MCF 10A (cell line): ENCODE measurements at regions not wholly inside any gene's neighbourhood (a gene's known extent, or its start where the extent isn't known, plus 50 kb on each side); places are given as distances from the start of the nearest gene placed in this dataset.

Experiments used
- BruUV-seq: library from RNA; stranded (reverse); fragments of 400-500 nt; replicated peaks from 2 replicates; lab custom pipeline; 2021; lab: Mats Ljungman, UMichigan
- CTCF ChIA-PET: fragments of 300-600 bp; sonication (Branson Sonifier 250); formaldehyde crosslinking; extraction: SDS; loops from one replicate; lab custom pipeline; 2021; ENCODE audit warnings: antibody characterized with exemption, inconsistent platforms; lab: Yijun Ruan, JAX
- POLR2A ChIA-PET: fragments of 300-600, 350-650 bp; sonication (Branson Sonifier 250); formaldehyde crosslinking; extraction: SDS; loops from one replicate; lab custom pipeline; 2020; ENCODE audit warnings: antibody characterized with exemption, inconsistent platforms; lab: Yijun Ruan, JAX
- DNase-seq: peaks from one replicate; pipeline ENCODE4 v3.0.0-alpha.2; 2018; ENCODE audit not compliant: unreplicated experiment
- H3K27ac Mint-ChIP-seq: one replicate; pipeline ENCODE4 v1.8.0; 2022; ENCODE audit warnings: mild to moderate bottlenecking, low read depth, mixed read lengths; ENCODE audit not compliant: unreplicated experiment
- H3K27me3 Mint-ChIP-seq: one replicate; pipeline ENCODE4 v1.8.0; 2022; ENCODE audit warnings: mixed read lengths; ENCODE audit not compliant: insufficient read depth, unreplicated experiment
- H3K36me3 Mint-ChIP-seq: one replicate; pipeline ENCODE4 v1.8.0; 2022; ENCODE audit warnings: mild to moderate bottlenecking, moderate library complexity, mixed read lengths; ENCODE audit not compliant: insufficient read depth, unreplicated experiment
- H3K4me1 Mint-ChIP-seq: one replicate; pipeline ENCODE4 v1.8.0; 2022; ENCODE audit warnings: mixed read lengths; ENCODE audit not compliant: insufficient read depth, unreplicated experiment
- H3K4me3 Mint-ChIP-seq: one replicate; pipeline ENCODE4 v1.8.0; 2022; ENCODE audit warnings: mild to moderate bottlenecking, moderate library complexity, mixed read lengths; ENCODE audit not compliant: unreplicated experiment
- H3K9me3 Mint-ChIP-seq: one replicate; pipeline ENCODE4 v1.8.0; 2022; ENCODE audit warnings: mixed read lengths; ENCODE audit not compliant: unreplicated experiment
- intact Hi-C: fragments of 100-400 bp; cut with micrococcal nuclease; formaldehyde crosslinking; loops from 2 replicates; pipeline ENCODE4 v1.14.1; 2022
- TF ChIP-seq, protein P1 (sequence below): fragments of 200-600 bp; IDR thresholded peaks from one replicate; pipeline ENCODE4 v1.8.0; 2022; ENCODE audit warnings: antibody characterized with exemption, mild to moderate bottlenecking; ENCODE audit not compliant: unreplicated experiment

DNA sequence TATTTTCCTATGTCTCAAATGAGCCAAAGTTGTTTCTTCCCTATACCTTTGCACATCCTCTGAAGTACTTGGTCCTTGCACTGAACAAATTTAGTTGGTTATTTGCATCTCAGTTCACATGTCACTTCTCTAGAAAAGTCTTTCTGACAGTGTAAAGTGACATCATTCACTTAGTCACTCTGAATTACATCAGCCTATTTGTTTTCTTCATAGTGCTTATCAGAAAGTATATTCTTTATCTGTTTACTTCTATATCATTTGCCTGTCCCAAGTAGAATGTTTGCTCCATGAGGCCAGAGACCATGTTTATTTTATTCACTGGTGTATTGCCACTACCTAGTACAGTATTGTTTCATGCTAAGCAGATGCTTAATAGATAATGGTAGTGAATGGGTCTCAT lies 173.7 kb downstream of the HNMT start:
- intact Hi-C loops: no loop called here
- TF ChIP-seq, protein P1, sequence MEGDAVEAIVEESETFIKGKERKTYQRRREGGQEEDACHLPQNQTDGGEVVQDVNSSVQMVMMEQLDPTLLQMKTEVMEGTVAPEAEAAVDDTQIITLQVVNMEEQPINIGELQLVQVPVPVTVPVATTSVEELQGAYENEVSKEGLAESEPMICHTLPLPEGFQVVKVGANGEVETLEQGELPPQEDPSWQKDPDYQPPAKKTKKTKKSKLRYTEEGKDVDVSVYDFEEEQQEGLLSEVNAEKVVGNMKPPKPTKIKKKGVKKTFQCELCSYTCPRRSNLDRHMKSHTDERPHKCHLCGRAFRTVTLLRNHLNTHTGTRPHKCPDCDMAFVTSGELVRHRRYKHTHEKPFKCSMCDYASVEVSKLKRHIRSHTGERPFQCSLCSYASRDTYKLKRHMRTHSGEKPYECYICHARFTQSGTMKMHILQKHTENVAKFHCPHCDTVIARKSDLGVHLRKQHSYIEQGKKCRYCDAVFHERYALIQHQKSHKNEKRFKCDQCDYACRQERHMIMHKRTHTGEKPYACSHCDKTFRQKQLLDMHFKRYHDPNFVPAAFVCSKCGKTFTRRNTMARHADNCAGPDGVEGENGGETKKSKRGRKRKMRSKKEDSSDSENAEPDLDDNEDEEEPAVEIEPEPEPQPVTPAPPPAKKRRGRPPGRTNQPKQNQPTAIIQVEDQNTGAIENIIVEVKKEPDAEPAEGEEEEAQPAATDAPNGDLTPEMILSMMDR: no peak
- no peak for DNase-seq
- H3K27me3 Mint-ChIP-seq: no peaks in the 10 kb centered on the region
- H3K36me3 Mint-ChIP-seq: no peaks in the 10 kb centered on the region
- BruUV-seq: no TSS peak
- no peak overlapping the region for H3K27ac Mint-ChIP-seq
- POLR2A ChIA-PET: no interaction called here
- H3K9me3 Mint-ChIP-seq: no peaks in the 10 kb centered on the region
- H3K4me3 Mint-ChIP-seq: no peak overlapping the region
- CTCF ChIA-PET: interaction anchor here (0.6 kb wide), 2 partner anchors 191 to 658 kb away, joined by 3 read pairs; no protein-coding TSS in a partner anchor
- H3K4me1 Mint-ChIP-seq: no peaks in the 10 kb centered on the region

DNA sequence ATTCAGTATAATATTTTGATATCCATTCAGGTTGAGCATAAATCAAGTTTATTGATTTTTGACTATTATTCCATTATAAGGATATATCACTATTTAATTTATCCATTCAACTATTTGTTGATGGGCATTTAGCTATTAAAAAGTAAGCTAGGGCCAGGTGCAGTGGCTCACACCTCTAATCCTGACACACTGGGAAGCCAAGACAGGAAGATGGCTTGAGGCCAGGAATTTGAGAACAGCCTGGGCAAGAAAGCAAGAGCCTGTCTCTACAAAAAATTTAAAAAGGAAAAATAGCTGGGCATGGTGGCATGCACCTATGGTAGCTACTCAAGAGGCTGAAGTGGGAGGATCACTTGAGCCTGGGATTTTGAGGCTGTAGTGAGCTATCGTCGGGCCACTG lies 183.5 kb downstream of the HNMT start:
- no TSS peak for BruUV-seq
- intact Hi-C loops: no loop called here
- H3K4me1 Mint-ChIP-seq: no peaks in the 10 kb centered on the region
- H3K4me3 Mint-ChIP-seq: no peak overlapping the region
- peaks cover 6% of the 10 kb centered on the region for H3K36me3 Mint-ChIP-seq
- H3K27ac Mint-ChIP-seq: no peak overlapping the region
- TF ChIP-seq, protein P1: no peak
- peak; percentile 16 for DNase-seq
- H3K9me3 Mint-ChIP-seq: no peaks in the 10 kb centered on the region
- no peaks in the 10 kb centered on the region for H3K27me3 Mint-ChIP-seq
- ChIA-PET POLR2A (no interaction called here), CTCF (interaction anchor here (0.6 to 0.7 kb wide), 2 partner anchors 386 to 682 kb away, joined by 3 to 4 read pairs; no protein-coding TSS in a partner anchor)

DNA sequence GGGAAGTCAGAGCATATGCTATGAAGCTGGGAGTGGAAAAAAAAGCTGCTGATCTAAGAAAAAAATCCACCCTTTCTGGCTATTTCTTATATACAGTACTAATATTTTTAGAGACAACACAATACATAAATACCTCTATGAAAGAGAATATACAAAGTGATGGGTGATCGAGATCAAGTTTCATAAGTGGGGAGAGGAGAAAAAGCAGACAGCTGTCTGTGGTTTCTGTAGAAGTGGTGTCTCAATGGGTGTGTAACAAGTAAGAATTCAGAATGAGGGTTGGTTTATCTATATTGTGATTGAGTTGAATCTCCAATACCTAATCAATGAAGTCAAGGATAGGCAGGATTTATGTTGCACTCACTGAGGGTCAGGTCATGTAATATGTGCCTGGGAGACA lies 191.0 kb downstream of the HNMT start:
- no peak overlapping the region for H3K27ac Mint-ChIP-seq
- no peaks in the 10 kb centered on the region for H3K27me3 Mint-ChIP-seq
- ChIA-PET CTCF (interaction anchor here (0.7 kb wide), 1 partner anchor 837 kb away, joined by 3 read pairs; no protein-coding TSS in a partner anchor), POLR2A (no interaction called here)
- TF ChIP-seq, protein P1: no peak
- H3K4me1 Mint-ChIP-seq: no peaks in the 10 kb centered on the region
- no peaks in the 10 kb centered on the region for H3K36me3 Mint-ChIP-seq
- BruUV-seq: no TSS peak
- no peak overlapping the region for H3K4me3 Mint-ChIP-seq
- intact Hi-C loops: no loop called here
- no peaks in the 10 kb centered on the region for H3K9me3 Mint-ChIP-seq
- DNase-seq: no peak

DNA sequence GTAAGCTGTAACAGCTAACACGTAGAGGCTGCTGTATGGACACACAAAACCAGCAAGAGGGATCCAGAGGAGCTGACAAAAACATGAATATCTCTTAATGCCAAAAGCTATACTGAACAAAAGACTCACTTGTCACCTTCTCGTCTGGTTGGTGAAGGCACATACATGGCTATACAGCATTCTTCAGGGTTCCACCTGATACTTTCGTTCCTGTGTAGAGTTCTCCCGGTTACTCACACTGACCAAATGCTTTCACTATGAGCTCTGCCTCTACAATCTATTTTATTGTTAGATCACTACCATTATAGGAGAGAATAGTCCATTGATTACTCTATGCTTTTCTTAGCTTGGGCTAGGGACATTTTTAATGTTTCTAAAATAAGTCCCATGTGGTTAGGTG lies 193.1 kb downstream of the HNMT start:
- intact Hi-C loops: no loop called here
- Mint-ChIP-seq H3K36me3 (no peaks in the 10 kb centered on the region), H3K4me3 (no peak overlapping the region), H3K27me3 (no peaks in the 10 kb centered on the region), H3K27ac (no peak overlapping the region), H3K9me3 (no peaks in the 10 kb centered on the region), H3K4me1 (no peaks in the 10 kb centered on the region)
- DNase-seq: no peak
- ChIA-PET POLR2A (interaction anchor here (0.6 kb wide), 1 partner anchor 41 kb away, joined by 3 read pairs; no protein-coding TSS in a partner anchor), CTCF (interaction anchor here (0.6 to 0.8 kb wide), 2 partner anchors 67 to 630 kb away, joined by 3 read pairs; no protein-coding TSS in a partner anchor)
- TF ChIP-seq, protein P1: no peak
- no TSS peak for BruUV-seq
